ENCODE measurements at regions not wholly inside any gene's neighbourhood (a gene's known extent, or its start where the extent isn't known, plus 50 kb on each side); places are given as distances from the start of the nearest gene placed in this dataset.

DNA sequence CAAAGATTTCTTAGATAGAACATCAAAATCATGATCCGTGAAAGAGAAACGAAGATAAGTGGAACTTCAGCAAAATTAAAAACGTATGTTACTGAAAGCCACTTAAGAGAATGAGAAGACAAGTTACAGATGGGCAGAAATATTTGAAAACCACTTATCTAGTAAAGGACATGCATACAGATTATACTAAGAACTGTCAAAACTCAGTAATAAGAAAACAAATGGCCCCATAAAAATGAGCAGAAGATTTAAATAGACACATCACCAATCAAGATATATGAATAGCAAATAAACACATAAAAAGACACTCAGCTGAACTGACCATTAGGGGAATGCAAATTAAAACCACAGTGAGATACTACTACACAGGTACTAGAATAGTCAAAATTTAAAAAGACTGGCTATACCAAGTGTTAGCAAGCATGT is 343.7 kb downstream of the PTEN start:
- no peak for DNase-seq (ENCODE audit: low spot score)

DNA sequence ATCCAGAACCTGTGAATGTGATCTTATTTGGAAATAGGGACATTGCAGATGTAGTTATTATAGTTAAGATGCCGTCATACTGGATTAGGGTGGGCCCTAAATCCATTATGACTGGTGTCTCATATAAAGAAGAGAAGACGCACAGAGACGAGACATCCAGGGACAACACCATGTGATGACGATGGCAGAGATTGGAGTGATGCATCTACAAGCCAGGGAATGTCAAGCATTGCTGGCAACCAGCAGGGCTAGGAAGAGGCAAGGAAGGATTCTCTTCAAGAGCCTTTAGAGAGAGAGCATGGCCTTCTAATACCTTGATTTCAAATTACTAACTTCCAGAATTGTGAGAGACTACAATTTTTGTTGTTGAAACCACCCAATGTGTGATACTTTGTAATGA is 345.8 kb downstream of the PTEN start:
- DNase-seq (ENCODE audit: low spot score) = no peak

GRCh38 chr10:88209837-88210561 is 346.6 kb downstream of the PTEN start:
- no peak for DNase-seq (ENCODE audit: low spot score)

- no peak for DNase-seq (ENCODE audit: low spot score)
Measured at GRCh38 chr10:88211230-88211629, 347.8 kb downstream of the PTEN start.

- no peak for DNase-seq (ENCODE audit: low spot score)
Measured at GRCh38 chr10:88212069-88212468, 348.6 kb downstream of the PTEN start.

DNA sequence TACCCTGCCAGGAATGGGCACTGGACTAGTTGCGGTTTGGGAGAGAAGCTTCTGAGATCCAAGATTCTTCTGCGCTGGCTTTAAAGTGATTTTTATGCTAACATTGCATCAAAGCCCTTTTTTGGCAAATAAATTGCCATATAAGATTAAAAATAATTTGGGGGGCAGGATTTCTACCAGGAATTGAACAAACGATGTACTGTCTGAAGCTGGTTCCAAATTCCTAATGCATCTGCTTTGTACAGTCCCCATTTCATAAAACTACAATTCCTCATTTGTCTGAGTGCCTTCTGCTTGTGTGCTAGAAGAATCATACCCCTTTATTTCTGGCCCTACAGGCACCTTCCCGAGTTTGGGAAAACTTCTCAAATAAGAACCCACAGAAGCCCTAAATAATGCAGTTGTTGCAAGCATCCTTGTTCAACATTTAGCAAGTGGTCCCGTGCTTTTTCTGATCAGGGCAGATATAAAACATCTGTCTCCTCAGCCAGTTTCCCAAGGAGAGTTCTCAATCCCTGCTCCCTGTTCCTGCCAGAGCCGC is 349.7 kb downstream of the PTEN start:
- no peak for DNase-seq (ENCODE audit: low spot score)

GRCh38 chr10:88216976-88217375 is 353.6 kb downstream of the PTEN start:
- no peak for DNase-seq (ENCODE audit: low spot score)

GRCh38 chr10:88218362-88218761 is 354.9 kb downstream of the PTEN start:
- no peak for DNase-seq (ENCODE audit: low spot score)

DNA sequence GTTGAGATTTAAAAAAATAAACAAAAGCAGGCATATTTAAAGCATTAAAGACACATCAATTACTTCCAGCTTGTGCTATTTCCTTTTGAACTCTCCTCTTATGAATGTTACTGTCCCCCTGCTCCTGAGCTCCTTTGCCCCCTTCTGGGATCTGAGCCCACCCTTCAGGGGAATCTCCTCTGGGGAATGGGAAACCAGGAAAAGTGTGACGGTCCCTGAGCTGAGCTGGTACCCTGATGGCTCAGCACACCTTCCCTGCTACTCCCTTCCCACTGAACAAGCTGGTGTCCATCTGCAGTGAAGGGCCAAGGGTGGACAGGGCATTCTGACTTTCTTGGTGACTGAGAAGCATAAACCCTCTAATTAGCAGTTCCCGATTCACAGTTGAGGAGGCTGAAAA is 356.3 kb downstream of the PTEN start:
- DNase-seq (ENCODE audit: low spot score) = no peak

GRCh38 chr10:88221010-88221973 is 357.9 kb downstream of the PTEN start:
- no peak for DNase-seq (ENCODE audit: low spot score)

GRCh38 chr10:88222881-88223280 is 359.5 kb downstream of the PTEN start:
- no peak for DNase-seq (ENCODE audit: low spot score)
